ENCODE measurements at regions not wholly inside any gene's neighbourhood (a gene's known extent, or its start where the extent isn't known, plus 50 kb on each side); places are given as distances from the start of the nearest gene placed in this dataset.
"Not testable (repeated sequence)": the region's sequence is repeated elsewhere in the genome, so short reads cannot be mapped to it uniquely, and the experiment has no call there.

DNA sequence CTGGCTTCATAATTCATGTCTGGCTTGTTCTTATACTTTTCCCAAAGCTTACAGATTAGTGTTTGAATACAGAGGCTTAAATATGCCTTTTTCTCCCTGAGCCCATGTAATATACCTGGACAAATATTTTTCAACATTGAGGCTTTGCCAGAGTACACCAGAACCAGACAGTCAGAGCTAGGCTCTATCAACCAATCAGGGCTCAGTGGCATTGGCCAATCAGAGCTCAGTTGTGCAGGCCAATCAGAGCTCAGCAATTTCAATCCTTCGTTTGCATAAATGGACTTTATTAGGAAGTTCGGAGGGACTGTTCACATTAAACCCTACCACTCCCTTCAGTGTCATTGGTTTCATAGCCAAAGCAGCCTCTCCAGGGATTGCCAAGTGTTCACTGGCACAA is 51.2 kb upstream of the TMSB15B start:
- intact Hi-C loops (cut with DNase I) = no loop called here
- no peaks in the 10 kb centered on the region for H3K27me3 ChIP-seq
- no peaks in the 10 kb centered on the region for H3K4me1 ChIP-seq
- no peaks in the 10 kb centered on the region for H3K9me3 ChIP-seq
- H3K36me3 ChIP-seq = no peaks in the 10 kb centered on the region
- TF ChIP-seq, protein P1, sequence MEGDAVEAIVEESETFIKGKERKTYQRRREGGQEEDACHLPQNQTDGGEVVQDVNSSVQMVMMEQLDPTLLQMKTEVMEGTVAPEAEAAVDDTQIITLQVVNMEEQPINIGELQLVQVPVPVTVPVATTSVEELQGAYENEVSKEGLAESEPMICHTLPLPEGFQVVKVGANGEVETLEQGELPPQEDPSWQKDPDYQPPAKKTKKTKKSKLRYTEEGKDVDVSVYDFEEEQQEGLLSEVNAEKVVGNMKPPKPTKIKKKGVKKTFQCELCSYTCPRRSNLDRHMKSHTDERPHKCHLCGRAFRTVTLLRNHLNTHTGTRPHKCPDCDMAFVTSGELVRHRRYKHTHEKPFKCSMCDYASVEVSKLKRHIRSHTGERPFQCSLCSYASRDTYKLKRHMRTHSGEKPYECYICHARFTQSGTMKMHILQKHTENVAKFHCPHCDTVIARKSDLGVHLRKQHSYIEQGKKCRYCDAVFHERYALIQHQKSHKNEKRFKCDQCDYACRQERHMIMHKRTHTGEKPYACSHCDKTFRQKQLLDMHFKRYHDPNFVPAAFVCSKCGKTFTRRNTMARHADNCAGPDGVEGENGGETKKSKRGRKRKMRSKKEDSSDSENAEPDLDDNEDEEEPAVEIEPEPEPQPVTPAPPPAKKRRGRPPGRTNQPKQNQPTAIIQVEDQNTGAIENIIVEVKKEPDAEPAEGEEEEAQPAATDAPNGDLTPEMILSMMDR (IDR thresholded peaks at IDR 0.05) = no peak
- no peak overlapping the region for H3K27ac ChIP-seq
- ATAC-seq (no peak), DNase-seq (no peak)
- no peak overlapping the region for H3K4me3 ChIP-seq

DNA sequence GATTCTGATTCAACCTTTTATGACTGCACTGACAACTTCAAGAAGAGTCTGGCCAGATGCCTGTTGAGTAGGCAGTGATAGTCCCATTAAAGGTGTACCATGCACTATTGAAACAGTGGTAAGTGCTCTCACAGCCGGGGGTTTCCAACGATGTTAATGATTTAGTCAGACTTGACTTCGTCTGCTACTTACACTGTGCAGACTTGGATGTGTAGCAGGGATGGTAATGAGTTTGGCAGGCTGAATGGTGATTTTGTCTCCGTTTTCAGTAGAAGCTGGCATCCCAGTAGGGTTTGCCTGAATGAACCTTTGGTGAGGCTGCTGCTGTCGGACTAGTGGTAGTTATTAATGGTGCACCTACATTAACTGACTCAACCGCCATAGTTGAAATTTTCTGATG is 52.0 kb upstream of the TMSB15B start:
- DNase-seq = no peak
- Histone ChIP-seq H3K4me1 (no peaks in the 10 kb centered on the region), H3K9me3 (no peaks in the 10 kb centered on the region), H3K27ac (no peak overlapping the region), H3K4me3 (no peak overlapping the region), H3K27me3 (no peaks in the 10 kb centered on the region), H3K36me3 (no peaks in the 10 kb centered on the region)
- intact Hi-C loops (cut with DNase I) = no loop called here
- TF ChIP-seq, protein P1 (IDR thresholded peaks at IDR 0.05) = no peak
- ATAC-seq = no peak

DNA sequence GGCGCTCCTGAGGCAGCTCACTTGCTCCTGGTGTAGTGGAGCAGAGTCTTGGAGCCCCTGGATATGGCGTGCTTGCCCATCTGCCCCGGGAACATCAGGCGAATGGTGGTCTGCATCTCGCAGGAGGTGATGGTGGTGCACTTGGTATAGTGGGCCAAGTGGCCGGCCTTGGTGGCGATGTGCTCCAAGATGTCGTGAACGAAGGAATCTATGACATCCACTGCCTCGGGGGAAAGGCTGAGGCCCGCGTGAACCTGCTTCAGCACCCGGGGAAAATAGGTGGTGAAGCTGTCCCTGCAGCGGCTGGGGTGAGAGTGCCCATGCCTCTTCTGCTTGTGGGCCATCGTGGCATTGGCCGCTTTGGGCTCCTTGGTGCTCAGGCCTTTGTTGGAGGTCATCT is 58.1 kb upstream of the TMSB15B start:
- DNase-seq (no peak), ATAC-seq (no peak)
- TF ChIP-seq, protein P1 (IDR thresholded peaks at IDR 0.05) = no peak
- Histone ChIP-seq H3K36me3 (no peaks in the 10 kb centered on the region), H3K4me1 (no peaks in the 10 kb centered on the region), H3K27me3 (no peaks in the 10 kb centered on the region), H3K4me3 (no peak overlapping the region), H3K27ac (no peak overlapping the region), H3K9me3 (no peaks in the 10 kb centered on the region)
- intact Hi-C loops (cut with DNase I) = no loop called here

DNA sequence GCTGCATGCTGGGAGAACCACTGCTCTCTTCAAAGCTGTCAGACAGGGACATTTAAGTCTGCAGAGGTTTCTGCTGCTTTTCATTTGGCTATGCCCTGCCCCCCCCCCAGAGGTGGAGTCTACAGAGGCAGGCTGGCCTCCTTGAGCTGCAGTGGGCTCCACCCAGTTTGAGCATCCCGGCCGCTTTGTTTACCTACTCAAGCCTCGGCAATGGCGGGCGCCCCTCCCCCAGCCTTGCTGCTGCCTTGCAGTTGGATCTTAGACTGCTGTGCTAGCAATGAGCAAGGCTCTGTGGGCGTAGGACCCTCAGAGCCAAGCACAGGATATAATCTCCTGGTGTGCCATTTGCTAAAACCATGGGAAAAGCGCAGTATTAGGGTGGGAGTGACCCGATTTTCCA is 59.8 kb upstream of the TMSB15B start:
- H3K36me3 ChIP-seq; H3K9me3 ChIP-seq; DNase-seq; H3K27me3 ChIP-seq; H3K4me1 ChIP-seq; H3K27ac ChIP-seq; intact Hi-C loops (cut with DNase I); H3K4me3 ChIP-seq; ATAC-seq: not testable (repeated sequence)

DNA sequence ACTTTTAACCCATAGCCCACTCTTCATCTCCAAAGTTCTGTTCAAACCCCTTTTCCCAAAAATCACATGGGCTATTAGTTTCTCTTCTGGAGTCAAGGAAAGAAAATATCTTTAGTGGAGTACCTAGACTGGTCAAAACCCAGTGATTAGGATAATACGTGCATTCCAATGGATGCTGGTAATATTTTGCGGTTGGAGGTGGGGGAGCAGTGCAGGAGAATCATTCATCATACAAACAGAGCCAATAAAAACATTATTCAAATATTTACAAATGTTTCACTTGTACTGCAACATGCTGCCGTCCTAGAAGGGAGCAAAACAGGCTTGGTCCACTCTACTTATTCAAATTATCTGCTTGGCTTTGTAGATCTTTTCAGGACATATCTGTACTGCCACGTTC is 57.2 kb upstream of the RAB9B start:
- ATAC-seq = no peak
- Histone ChIP-seq H3K9me3 (no peaks in the 10 kb centered on the region), H3K27me3 (no peaks in the 10 kb centered on the region), H3K4me3 (no peak overlapping the region), H3K4me1 (no peaks in the 10 kb centered on the region), H3K27ac (no peak overlapping the region), H3K36me3 (no peaks in the 10 kb centered on the region)
- TF ChIP-seq, protein P1 (IDR thresholded peaks at IDR 0.05) = no peak
- intact Hi-C loops (cut with DNase I) = no loop called here
- no peak for DNase-seq

DNA sequence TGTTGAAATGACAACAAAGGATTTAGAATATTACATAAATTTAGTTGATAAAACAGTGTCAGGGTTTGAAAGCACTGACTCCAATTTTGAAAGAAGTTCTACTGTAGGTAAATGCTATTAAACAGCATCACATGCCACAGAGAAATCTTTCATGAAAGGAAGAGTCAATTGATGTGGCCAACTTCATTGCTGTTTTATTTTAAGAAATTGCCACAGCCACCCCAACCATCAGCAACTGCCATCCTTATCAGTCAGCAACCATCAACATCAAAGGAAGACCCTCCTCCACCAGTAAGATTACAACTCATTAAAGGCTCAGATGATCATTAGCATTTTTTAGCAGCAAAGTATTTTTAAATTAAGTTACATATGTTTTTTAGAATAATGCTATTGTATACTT is 54.6 kb upstream of the RAB9B start:
- no peak for ATAC-seq
- Histone ChIP-seq H3K27me3 (no peaks in the 10 kb centered on the region), H3K4me1 (no peaks in the 10 kb centered on the region), H3K36me3 (no peaks in the 10 kb centered on the region), H3K9me3 (no peaks in the 10 kb centered on the region), H3K4me3 (no peak overlapping the region), H3K27ac (no peak overlapping the region)
- intact Hi-C loops (cut with DNase I) = no loop called here
- TF ChIP-seq, protein P1 (IDR thresholded peaks at IDR 0.05) = no peak
- DNase-seq = no peak

Measured in left lung (tissue), 4 donors.